ENCODE measurements at regions not wholly inside any gene's neighbourhood (a gene's known extent, or its start where the extent isn't known, plus 50 kb on each side); places are given as distances from the start of the nearest gene placed in this dataset.
"Not testable (repeated sequence)": the region's sequence is repeated elsewhere in the genome, so short reads cannot be mapped to it uniquely, and the experiment has no call there.

GRCh38 chr5:124040799-124041198 lies 528.8 kb downstream of the CSNK1G3 start:
- DNase-seq (ENCODE audit: low read depth in 2 of 2), result peak in 1 of 2 donors; percentile 69

GRCh38 chr5:124039410-124039809 lies 527.4 kb downstream of the CSNK1G3 start:
- no peak for DNase-seq (ENCODE audit: low read depth in 2 of 2)

GRCh38 chr5:124036786-124037185 lies 524.8 kb downstream of the CSNK1G3 start:
- DNase-seq (ENCODE audit: low read depth in 2 of 2), result no peak

GRCh38 chr5:124034963-124035362 lies 523.0 kb downstream of the CSNK1G3 start:
- no peak for DNase-seq (ENCODE audit: low read depth in 2 of 2)

GRCh38 chr5:124034083-124034700 lies 522.2 kb downstream of the CSNK1G3 start:
- DNase-seq (ENCODE audit: low read depth in 2 of 2), result no peak

- DNase-seq (ENCODE audit: low read depth in 2 of 2), result no peak
Observed at GRCh38 chr5:124030043-124030491, 518.1 kb downstream of the CSNK1G3 start.

- no peak for DNase-seq (ENCODE audit: low read depth in 2 of 2)
Observed at GRCh38 chr5:124027441-124027840, 515.5 kb downstream of the CSNK1G3 start.

- no peak for DNase-seq (ENCODE audit: low read depth in 2 of 2)
Observed at GRCh38 chr5:124025306-124025845, 513.4 kb downstream of the CSNK1G3 start.

- no peak for DNase-seq (ENCODE audit: low read depth in 2 of 2)
Observed at GRCh38 chr5:124022966-124023365, 511.0 kb downstream of the CSNK1G3 start.

- no peak for DNase-seq (ENCODE audit: low read depth in 2 of 2)
Observed at GRCh38 chr5:124021776-124022175, 509.8 kb downstream of the CSNK1G3 start.

- no peak for DNase-seq (ENCODE audit: low read depth in 2 of 2)
Observed at GRCh38 chr5:124021066-124021641, 509.2 kb downstream of the CSNK1G3 start.

- DNase-seq (ENCODE audit: low read depth in 2 of 2), result not testable (repeated sequence)
Observed at GRCh38 chr5:124017321-124017720, 505.3 kb downstream of the CSNK1G3 start.

- DNase-seq (ENCODE audit: low read depth in 2 of 2), result no peak
Observed at GRCh38 chr5:124007675-124008398, 495.9 kb downstream of the CSNK1G3 start.

GRCh38 chr5:124001036-124001615 lies 489.1 kb downstream of the CSNK1G3 start:
- DNase-seq (ENCODE audit: low read depth in 2 of 2), result no peak

- no peak for DNase-seq (ENCODE audit: low read depth in 2 of 2)
Observed at GRCh38 chr5:124000538-124000937, 488.6 kb downstream of the CSNK1G3 start.

GRCh38 chr5:123997462-123998215 lies 485.7 kb downstream of the CSNK1G3 start:
- no peak for DNase-seq (ENCODE audit: low read depth in 2 of 2)

- DNase-seq (ENCODE audit: low read depth in 2 of 2), result no peak
Observed at GRCh38 chr5:123997064-123997461, 485.1 kb downstream of the CSNK1G3 start.

- DNase-seq (ENCODE audit: low read depth in 2 of 2), result no peak
Observed at GRCh38 chr5:123992641-123993040, 480.7 kb downstream of the CSNK1G3 start.

- DNase-seq (ENCODE audit: low read depth in 2 of 2), result no peak
Observed at GRCh38 chr5:123987956-123988355, 476.0 kb downstream of the CSNK1G3 start.

- no peak for DNase-seq (ENCODE audit: low read depth in 2 of 2)
Observed at GRCh38 chr5:123976379-123977033, 464.5 kb downstream of the CSNK1G3 start.

GRCh38 chr5:123975521-123975920 lies 463.5 kb downstream of the CSNK1G3 start:
- not testable (repeated sequence) for DNase-seq (ENCODE audit: low read depth in 2 of 2)

All from dermis microvascular lymphatic vessel endothelial cell (primary cell).